VCaP (cell line): ENCODE measurements at regions not wholly inside any gene's neighbourhood (a gene's known extent, or its start where the extent isn't known, plus 50 kb on each side); places are given as distances from the start of the nearest gene placed in this dataset.

Source experiments
- H3K27ac ChIP-seq: fragments of 450-650 bp; 2 replicates; pipeline ENCODE4 v1.5.1; 2017
- CTCF ChIP-seq: fragments of 450-650 bp; conservative IDR thresholded peaks from 2 replicates; pipeline ENCODE4 v1.5.1; 2017; ENCODE audit warnings: mild to moderate bottlenecking, moderate library complexity

- no peak for TF ChIP-seq CTCF
- no peak overlapping the region for H3K27ac ChIP-seq
These were observed 467.5 kb upstream of the TLE4 start for GRCh38 chr9:79104216-79104615.

- TF ChIP-seq CTCF: no peak
These were observed 466.8 kb upstream of the TLE4 start for GRCh38 chr9:79104951-79105350.

GRCh38 chr9:79107911-79108676 is 463.7 kb upstream of the TLE4 start:
- no peak for TF ChIP-seq CTCF
- no peak overlapping the region for H3K27ac ChIP-seq

More at GRCh38 chr9:79104951-79105350, 466.8 kb upstream of the TLE4 start:
- no peak overlapping the region for H3K27ac ChIP-seq

- H3K27ac ChIP-seq: no peak overlapping the region
- TF ChIP-seq CTCF: no peak
These were observed 460.1 kb upstream of the TLE4 start for GRCh38 chr9:79111653-79112052.

- TF ChIP-seq CTCF: no peak
- H3K27ac ChIP-seq: no peak overlapping the region
These were observed 456.6 kb upstream of the TLE4 start for GRCh38 chr9:79115176-79115575.

GRCh38 chr9:79116041-79116440 is 455.7 kb upstream of the TLE4 start:
- no peak overlapping the region for H3K27ac ChIP-seq
- TF ChIP-seq CTCF: no peak

- no peak for TF ChIP-seq CTCF
- no peak overlapping the region for H3K27ac ChIP-seq
These were observed 455.1 kb upstream of the TLE4 start for GRCh38 chr9:79116709-79117108.
